Astrocyte (in vitro differentiated cells and primary cell): ENCODE measurements at regions not wholly inside any gene's neighbourhood (a gene's known extent, or its start where the extent isn't known, plus 50 kb on each side); places are given as distances from the start of the nearest gene placed in this dataset.

ENCODE experiments used
- DNase-seq: peaks from one replicate; pipeline ENCODE4 v3.0.0-alpha.2; 2010; ENCODE audit warnings: low read depth
- FAIRE-seq: peaks from 2 replicates; lab custom pipeline; 2011; peaks lifted over from hg19 to GRCh38; lab: Jason Lieb, UNC
- H2AFZ ChIP-seq: 2 replicates; pipeline ENCODE4 v1.6.0; 2012; ENCODE audit warnings: low read depth, low read length, inconsistent platforms
- H3K27ac ChIP-seq: 2 replicates; pipeline ENCODE4 v1.5.1; 2011; ENCODE audit warnings: low read depth, low read length, inconsistent platforms
- H3K27me3 ChIP-seq: 2 replicates; pipeline ENCODE4 v1.6.0; 2011; ENCODE audit warnings: low read length, inconsistent platforms; ENCODE audit not compliant: insufficient read depth
- H3K36me3 ChIP-seq: 2 replicates; pipeline ENCODE4 v1.5.1; 2011; ENCODE audit warnings: low read length, inconsistent platforms; ENCODE audit not compliant: insufficient read depth
- H3K4me1 ChIP-seq: 2 replicates; pipeline ENCODE4 v1.5.1; 2011; ENCODE audit warnings: low read length, inconsistent platforms; ENCODE audit not compliant: insufficient read depth
- H3K4me2 ChIP-seq: 2 replicates; pipeline ENCODE4 v1.6.0; 2012; ENCODE audit warnings: low read length, inconsistent platforms
- H3K4me3 ChIP-seq: 2 replicates; pipeline ENCODE4 v1.5.1; 2011; ENCODE audit warnings: low read depth, mild to moderate bottlenecking, low read length, inconsistent platforms; ENCODE audit not compliant: insufficient read depth
- H3K79me2 ChIP-seq: 2 replicates; pipeline ENCODE4 v1.6.0; 2012; ENCODE audit warnings: mild to moderate bottlenecking, low read length, inconsistent platforms; ENCODE audit not compliant: insufficient read depth
- H3K9ac ChIP-seq: 2 replicates; pipeline ENCODE4 v1.6.0; 2012; ENCODE audit warnings: mild to moderate bottlenecking, low read length, inconsistent platforms
- H3K9me3 ChIP-seq: 2 replicates; pipeline ENCODE4 v1.5.1; 2012; ENCODE audit warnings: low read depth, mild to moderate bottlenecking, low read length, inconsistent platforms; ENCODE audit not compliant: insufficient read depth
- H4K20me1 ChIP-seq: 2 replicates; pipeline ENCODE4 v1.6.0; 2012; ENCODE audit warnings: low read length, inconsistent platforms; ENCODE audit not compliant: insufficient read depth
- H3K27ac Mint-ChIP-seq: one replicate; pipeline ENCODE4 v1.8.0; 2021; ENCODE audit warnings: mild to moderate bottlenecking, mixed read lengths; ENCODE audit not compliant: unreplicated experiment
- H3K27me3 Mint-ChIP-seq: one replicate; pipeline ENCODE4 v1.8.0; 2021; ENCODE audit warnings: low read depth, mixed read lengths; ENCODE audit not compliant: unreplicated experiment
- H3K36me3 Mint-ChIP-seq: one replicate; pipeline ENCODE4 v1.8.0; 2021; ENCODE audit warnings: low read depth, mixed read lengths; ENCODE audit not compliant: unreplicated experiment
- H3K4me1 Mint-ChIP-seq: one replicate; pipeline ENCODE4 v1.8.0; 2021; ENCODE audit warnings: low read depth, mixed read lengths; ENCODE audit not compliant: unreplicated experiment
- H3K4me3 Mint-ChIP-seq: one replicate; pipeline ENCODE4 v1.8.0; 2021; ENCODE audit warnings: mild to moderate bottlenecking, moderate library complexity, mixed read lengths; ENCODE audit not compliant: unreplicated experiment
- H3K9me3 Mint-ChIP-seq: one replicate; pipeline ENCODE4 v1.8.0; 2021; ENCODE audit warnings: mild to moderate bottlenecking, mixed read lengths; ENCODE audit not compliant: unreplicated experiment
- EZH2 ChIP-seq: IDR thresholded peaks from 2 replicates; pipeline ENCODE4 v1.6.1; 2012; ENCODE audit warnings: mild to moderate bottlenecking, low read length, inconsistent platforms; ENCODE audit not compliant: insufficient read depth
- TF ChIP-seq, protein P1 (sequence below): IDR thresholded peaks from 2 replicates; pipeline ENCODE4 v1.5.1; 2011; ENCODE audit warnings: low read depth, mild to moderate bottlenecking, inconsistent platforms, low read length, moderate library complexity; ENCODE audit not compliant: insufficient read depth

GRCh38 chr12:114774197-114774596 is 90.2 kb upstream of the TBX3 start:
- Mint-ChIP-seq H3K9me3 (peaks cover 2% of the 10 kb centered on the region), H3K4me1 (peaks cover 6% of the 10 kb centered on the region), H3K36me3 (no peaks in the 10 kb centered on the region), H3K4me3 (no peak overlapping the region), H3K27me3 (peaks cover 6% of the 10 kb centered on the region), H3K27ac (peak overlapping the region; percentile 83)
- peak overlapping the region; percentile 22 for H2AFZ ChIP-seq
- no peak overlapping the region for H3K4me3 ChIP-seq
- H3K36me3 ChIP-seq: no peaks in the 10 kb centered on the region
- H4K20me1 ChIP-seq: no peaks in the 10 kb centered on the region
- no peaks in the 10 kb centered on the region for H3K27me3 ChIP-seq
- no peaks in the 10 kb centered on the region for H3K79me2 ChIP-seq
- peak overlapping the region; percentile 30 for H3K4me2 ChIP-seq
- H3K9ac ChIP-seq: peak overlapping the region; percentile 21
- H3K9me3 ChIP-seq: no peaks in the 10 kb centered on the region
- TF ChIP-seq, protein P1, sequence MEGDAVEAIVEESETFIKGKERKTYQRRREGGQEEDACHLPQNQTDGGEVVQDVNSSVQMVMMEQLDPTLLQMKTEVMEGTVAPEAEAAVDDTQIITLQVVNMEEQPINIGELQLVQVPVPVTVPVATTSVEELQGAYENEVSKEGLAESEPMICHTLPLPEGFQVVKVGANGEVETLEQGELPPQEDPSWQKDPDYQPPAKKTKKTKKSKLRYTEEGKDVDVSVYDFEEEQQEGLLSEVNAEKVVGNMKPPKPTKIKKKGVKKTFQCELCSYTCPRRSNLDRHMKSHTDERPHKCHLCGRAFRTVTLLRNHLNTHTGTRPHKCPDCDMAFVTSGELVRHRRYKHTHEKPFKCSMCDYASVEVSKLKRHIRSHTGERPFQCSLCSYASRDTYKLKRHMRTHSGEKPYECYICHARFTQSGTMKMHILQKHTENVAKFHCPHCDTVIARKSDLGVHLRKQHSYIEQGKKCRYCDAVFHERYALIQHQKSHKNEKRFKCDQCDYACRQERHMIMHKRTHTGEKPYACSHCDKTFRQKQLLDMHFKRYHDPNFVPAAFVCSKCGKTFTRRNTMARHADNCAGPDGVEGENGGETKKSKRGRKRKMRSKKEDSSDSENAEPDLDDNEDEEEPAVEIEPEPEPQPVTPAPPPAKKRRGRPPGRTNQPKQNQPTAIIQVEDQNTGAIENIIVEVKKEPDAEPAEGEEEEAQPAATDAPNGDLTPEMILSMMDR: no peak
- no peak for TF ChIP-seq EZH2
- H3K27ac ChIP-seq: no peak overlapping the region
- no peak for FAIRE-seq
- DNase-seq: peak; percentile 81
- H3K4me1 ChIP-seq: peaks cover 5% of the 10 kb centered on the region

DNA sequence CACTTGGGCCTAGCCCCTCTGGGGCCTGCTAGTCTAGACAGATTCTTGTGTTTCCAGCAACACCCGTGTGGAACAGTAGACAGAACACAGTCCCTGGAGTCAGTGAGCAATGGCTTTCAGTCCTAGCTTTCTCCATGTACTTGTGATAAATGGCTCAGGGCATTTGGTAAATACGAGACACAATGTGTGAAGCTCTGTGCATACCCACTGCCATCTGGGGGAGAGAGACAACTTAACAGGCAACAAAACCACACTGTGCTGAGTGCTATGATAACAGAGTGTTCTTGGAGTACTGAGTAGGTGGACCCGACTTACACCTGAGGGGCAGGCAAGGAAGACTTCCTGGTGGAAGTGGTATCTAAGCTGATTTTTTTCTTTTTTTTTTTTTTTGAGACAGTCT is 86.3 kb upstream of the TBX3 start:
- Mint-ChIP-seq H3K27ac (no peak overlapping the region), H3K4me1 (peaks cover 6% of the 10 kb centered on the region), H3K27me3 (peaks cover 10% of the 10 kb centered on the region), H3K36me3 (no peaks in the 10 kb centered on the region), H3K4me3 (no peak overlapping the region), H3K9me3 (no peaks in the 10 kb centered on the region)
- TF ChIP-seq, protein P1: no peak
- TF ChIP-seq EZH2: no peak
- no peak for DNase-seq
- Histone ChIP-seq H3K79me2 (no peaks in the 10 kb centered on the region), H3K27ac (no peak overlapping the region), H3K27me3 (no peaks in the 10 kb centered on the region), H4K20me1 (no peaks in the 10 kb centered on the region), H3K4me1 (no peaks in the 10 kb centered on the region), H3K9me3 (no peaks in the 10 kb centered on the region), H3K4me2 (no peak overlapping the region), H2AFZ (no peak overlapping the region), H3K36me3 (no peaks in the 10 kb centered on the region), H3K9ac (no peak overlapping the region), H3K4me3 (no peak overlapping the region)
- no peak for FAIRE-seq

- H3K36me3 Mint-ChIP-seq: no peaks in the 10 kb centered on the region
- no peaks in the 10 kb centered on the region for H3K36me3 ChIP-seq
- no peaks in the 10 kb centered on the region for H3K9me3 ChIP-seq
- H3K4me1 ChIP-seq: no peaks in the 10 kb centered on the region
- no peak overlapping the region for H3K4me3 Mint-ChIP-seq
- H3K4me1 Mint-ChIP-seq: peaks cover 6% of the 10 kb centered on the region
- H3K4me3 ChIP-seq: no peak overlapping the region
- H2AFZ ChIP-seq: no peak overlapping the region
- DNase-seq (no peak), FAIRE-seq (no peak)
- H3K9me3 Mint-ChIP-seq: no peaks in the 10 kb centered on the region
- TF ChIP-seq EZH2: no peak
- TF ChIP-seq, protein P1: no peak
- no peak overlapping the region for H3K27ac Mint-ChIP-seq
- H3K27me3 ChIP-seq: no peaks in the 10 kb centered on the region
- no peak overlapping the region for H3K9ac ChIP-seq
- no peaks in the 10 kb centered on the region for H3K79me2 ChIP-seq
- H3K27ac ChIP-seq: no peak overlapping the region
- no peaks in the 10 kb centered on the region for H4K20me1 ChIP-seq
- H3K4me2 ChIP-seq: no peak overlapping the region
- H3K27me3 Mint-ChIP-seq: peaks cover 10% of the 10 kb centered on the region
Observed at GRCh38 chr12:114769634-114770033, 85.7 kb upstream of the TBX3 start.
